ENCODE measurements at regions not wholly inside any gene's neighbourhood (a gene's known extent, or its start where the extent isn't known, plus 50 kb on each side); places are given as distances from the start of the nearest gene placed in this dataset.

- no peak for TF ChIP-seq CTCF (IDR thresholded peaks at IDR 0.05; ENCODE audit: poor library complexity)
- TF ChIP-seq EZH2 (IDR thresholded peaks at IDR 0.05; ENCODE audit: borderline replicate concordance): no peak
- TF ChIP-seq EZH2phosphoT487 (IDR thresholded peaks at IDR 0.05; ENCODE audit: low read depth, severe bottlenecking, unreplicated experiment): no peak
Measured at GRCh38 chr5:172546196-172546595, 91.9 kb upstream of the SH3PXD2B start.
